Keratinocyte (primary cell): ENCODE measurements at regions not wholly inside any gene's neighbourhood (a gene's known extent, or its start where the extent isn't known, plus 50 kb on each side); places are given as distances from the start of the nearest gene placed in this dataset.

Experiments used
- DNase-seq: peaks from one replicate; pipeline ENCODE4 v3.0.0-alpha.2; 2011; ENCODE audit warnings: low read depth, missing footprints, low spot score
- FAIRE-seq: peaks from 2 replicates; lab custom pipeline; 2011; peaks lifted over from hg19 to GRCh38; lab: Jason Lieb, UNC
- H2AFZ ChIP-seq: 2 replicates; pipeline ENCODE4 v1.6.0; 2012; ENCODE audit warnings: low read length, control low read depth, inconsistent platforms; ENCODE audit not compliant: control insufficient read depth
- H3K27ac ChIP-seq: 2 replicates; pipeline ENCODE4 v1.5.1; 2011; ENCODE audit warnings: low read length; ENCODE audit not compliant: control insufficient read depth, insufficient read depth
- H3K27me3 ChIP-seq: 3 replicates; pipeline ENCODE4 v1.6.0; 2011; ENCODE audit warnings: low read length; ENCODE audit not compliant: control insufficient read depth, insufficient read depth; ENCODE audit errors: extremely low read depth
- H3K36me3 ChIP-seq, 2 experiments: 2 replicates in 1 of 2; 3 replicates in 1 of 2; pipeline ENCODE4 v1.5.1; 2011; ENCODE audit warnings: low read length in 2 of 2, mild to moderate bottlenecking in 1 of 2; ENCODE audit not compliant: control insufficient read depth in 2 of 2, insufficient read depth in 2 of 2; ENCODE audit errors: extremely low read depth in 1 of 2
- H3K4me1 ChIP-seq: 3 replicates; pipeline ENCODE4 v1.5.1; 2011; ENCODE audit warnings: low read length; ENCODE audit not compliant: control insufficient read depth, insufficient read depth; ENCODE audit errors: extremely low read depth
- H3K4me2 ChIP-seq: 3 replicates; pipeline ENCODE4 v1.6.0; 2011; ENCODE audit warnings: low read depth, low read length; ENCODE audit not compliant: control insufficient read depth, insufficient read depth; ENCODE audit errors: extremely low read depth
- H3K4me3 ChIP-seq, 3 experiments: fragments of 200-600 bp in 1 of 3; sonication (generic) in 1 of 3; 2 replicates in 2 of 3; 3 replicates in 1 of 3; pipeline ENCODE4 v1.5.1; 2011 to 2016; ENCODE audit warnings: low read length in 3 of 3, mild to moderate bottlenecking in 3 of 3, control low read depth in 2 of 3, inconsistent platforms in 1 of 3, low read depth in 1 of 3, mixed read lengths in 1 of 3, mixed run types in 1 of 3, moderate library complexity in 1 of 3; ENCODE audit not compliant: control insufficient read depth in 2 of 3, insufficient read depth in 2 of 3; ENCODE audit errors: extremely low read depth in 1 of 3
- H3K79me2 ChIP-seq: 2 replicates; pipeline ENCODE4 v1.6.0; 2012; ENCODE audit warnings: low read length; ENCODE audit not compliant: control insufficient read depth, insufficient read depth
- H3K9ac ChIP-seq: 3 replicates; pipeline ENCODE4 v1.6.0; 2011; ENCODE audit warnings: low read length; ENCODE audit not compliant: control insufficient read depth, insufficient read depth; ENCODE audit errors: extremely low read depth
- H3K9me1 ChIP-seq: 3 replicates; pipeline ENCODE4 v1.6.0; 2011; ENCODE audit warnings: low read length; ENCODE audit not compliant: control insufficient read depth, insufficient read depth; ENCODE audit errors: extremely low read depth
- H3K9me3 ChIP-seq: 2 replicates; pipeline ENCODE4 v1.5.1; 2012; ENCODE audit warnings: low read depth, low read length; ENCODE audit not compliant: control insufficient read depth
- H4K20me1 ChIP-seq: 3 replicates; pipeline ENCODE4 v1.6.0; 2011; ENCODE audit warnings: low read length; ENCODE audit not compliant: control insufficient read depth, insufficient read depth; ENCODE audit errors: extremely low read depth
- CTCF ChIP-seq, 3 experiments: IDR thresholded peaks in 1 of 3; conservative IDR thresholded peaks in 1 of 3; optimal IDR thresholded peaks in 1 of 3; 2 replicates in 2 of 3; 3 replicates in 1 of 3; pipeline versions ENCODE3 to v1.5.1; 2011; ENCODE audit warnings: low read length in 3 of 3, mild to moderate bottlenecking in 3 of 3, moderate library complexity in 2 of 3, control low read depth in 1 of 3, inconsistent platforms in 1 of 3; ENCODE audit not compliant: insufficient read depth in 2 of 3; ENCODE audit errors: extremely low read depth in 1 of 3
- EZH2 ChIP-seq: IDR thresholded peaks from one replicate; pipeline ENCODE4 v1.6.1; 2012; ENCODE audit warnings: inconsistent platforms, mild to moderate bottlenecking, low read length, moderate library complexity
- dilution Hi-C: fragments of 300-500 bp; cut with MboI; formaldehyde crosslinking; loops from one replicate; pipeline ENCODE4 v1.7.0; 2020; ENCODE audit warnings: low sequenced_read_pairs; ENCODE audit not compliant: extremely low pct_ligation_motif_present

GRCh38 chr12:115737895-115738294, 539.6 kb downstream of the MED13L start:
- H3K9me1 ChIP-seq, result no peaks in the 10 kb centered on the region
- no peaks in the 10 kb centered on the region for H3K79me2 ChIP-seq
- H3K9ac ChIP-seq, result no peak overlapping the region
- H3K27ac ChIP-seq, result no peak overlapping the region
- DNase-seq, result no peak
- no peak overlapping the region for H3K4me3 ChIP-seq
- no peaks in the 10 kb centered on the region for H4K20me1 ChIP-seq
- TF ChIP-seq EZH2 (no peak), CTCF (optimal IDR thresholded peaks at IDR 0.05 in 1 of 3, IDR thresholded peaks at IDR 0.05 in 1 of 3, conservative IDR thresholded peaks at IDR 0.05 in 1 of 3; ENCODE audit: extremely low read depth in 1 of 3, insufficient read depth in 2 of 3, low read length in 3 of 3) (no peak)
- H3K36me3 ChIP-seq, result no peaks in the 10 kb centered on the region
- no peak overlapping the region for H3K4me2 ChIP-seq
- no peaks in the 10 kb centered on the region for H3K27me3 ChIP-seq
- no peak for FAIRE-seq
- no peaks in the 10 kb centered on the region for H3K4me1 ChIP-seq
- no peak overlapping the region for H2AFZ ChIP-seq
- H3K9me3 ChIP-seq, result no peaks in the 10 kb centered on the region
- dilution Hi-C loops, result no loop called here

GRCh38 chr12:115736360-115736759, 541.1 kb downstream of the MED13L start:
- Histone ChIP-seq H3K27ac (no peak overlapping the region), H3K4me3 (no peak overlapping the region), H3K9me3 (no peaks in the 10 kb centered on the region), H2AFZ (no peak overlapping the region), H3K36me3 (no peaks in the 10 kb centered on the region), H3K79me2 (no peaks in the 10 kb centered on the region), H3K4me1 (no peaks in the 10 kb centered on the region), H3K9me1 (no peaks in the 10 kb centered on the region), H3K9ac (no peak overlapping the region), H3K4me2 (no peak overlapping the region), H4K20me1 (no peaks in the 10 kb centered on the region), H3K27me3 (no peaks in the 10 kb centered on the region)
- dilution Hi-C loops, result no loop called here
- FAIRE-seq, result no peak
- TF ChIP-seq EZH2 (no peak), CTCF (optimal IDR thresholded peaks at IDR 0.05 in 1 of 3, IDR thresholded peaks at IDR 0.05 in 1 of 3, conservative IDR thresholded peaks at IDR 0.05 in 1 of 3; ENCODE audit: extremely low read depth in 1 of 3, insufficient read depth in 2 of 3, low read length in 3 of 3) (no peak)
- no peak for DNase-seq
